ENCODE measurements at regions not wholly inside any gene's neighbourhood (a gene's known extent, or its start where the extent isn't known, plus 50 kb on each side); places are given as distances from the start of the nearest gene placed in this dataset.

GRCh38 chr2:150569761-150570160, 82.3 kb upstream of the RND3 start:
- H3K27ac ChIP-seq (replicated peaks) = no peak overlapping the region
- H3K4me3 ChIP-seq (replicated peaks; ENCODE audit: insufficient read depth, low read length) = no peak overlapping the region
- TF ChIP-seq POLR2AphosphoS5 (IDR thresholded peaks at IDR 0.05; ENCODE audit: low read depth) (no peak), CTCF (IDR thresholded peaks at IDR 0.05; ENCODE audit: insufficient read depth, low read length) (no peak), GABPA (IDR thresholded peaks at IDR 0.05; ENCODE audit: low read depth) (no peak), SPI1 (IDR thresholded peaks at IDR 0.05; ENCODE audit: borderline replicate concordance, low read depth) (no peak)
- TF ChIP-seq, protein P1, sequence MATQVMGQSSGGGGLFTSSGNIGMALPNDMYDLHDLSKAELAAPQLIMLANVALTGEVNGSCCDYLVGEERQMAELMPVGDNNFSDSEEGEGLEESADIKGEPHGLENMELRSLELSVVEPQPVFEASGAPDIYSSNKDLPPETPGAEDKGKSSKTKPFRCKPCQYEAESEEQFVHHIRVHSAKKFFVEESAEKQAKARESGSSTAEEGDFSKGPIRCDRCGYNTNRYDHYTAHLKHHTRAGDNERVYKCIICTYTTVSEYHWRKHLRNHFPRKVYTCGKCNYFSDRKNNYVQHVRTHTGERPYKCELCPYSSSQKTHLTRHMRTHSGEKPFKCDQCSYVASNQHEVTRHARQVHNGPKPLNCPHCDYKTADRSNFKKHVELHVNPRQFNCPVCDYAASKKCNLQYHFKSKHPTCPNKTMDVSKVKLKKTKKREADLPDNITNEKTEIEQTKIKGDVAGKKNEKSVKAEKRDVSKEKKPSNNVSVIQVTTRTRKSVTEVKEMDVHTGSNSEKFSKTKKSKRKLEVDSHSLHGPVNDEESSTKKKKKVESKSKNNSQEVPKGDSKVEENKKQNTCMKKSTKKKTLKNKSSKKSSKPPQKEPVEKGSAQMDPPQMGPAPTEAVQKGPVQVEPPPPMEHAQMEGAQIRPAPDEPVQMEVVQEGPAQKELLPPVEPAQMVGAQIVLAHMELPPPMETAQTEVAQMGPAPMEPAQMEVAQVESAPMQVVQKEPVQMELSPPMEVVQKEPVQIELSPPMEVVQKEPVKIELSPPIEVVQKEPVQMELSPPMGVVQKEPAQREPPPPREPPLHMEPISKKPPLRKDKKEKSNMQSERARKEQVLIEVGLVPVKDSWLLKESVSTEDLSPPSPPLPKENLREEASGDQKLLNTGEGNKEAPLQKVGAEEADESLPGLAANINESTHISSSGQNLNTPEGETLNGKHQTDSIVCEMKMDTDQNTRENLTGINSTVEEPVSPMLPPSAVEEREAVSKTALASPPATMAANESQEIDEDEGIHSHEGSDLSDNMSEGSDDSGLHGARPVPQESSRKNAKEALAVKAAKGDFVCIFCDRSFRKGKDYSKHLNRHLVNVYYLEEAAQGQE (IDR thresholded peaks at IDR 0.05; ENCODE audit: insufficient replicate concordance, low read depth) = no peak
- DNase-seq (ENCODE audit: low read depth in 1 of 2, low spot score in 1 of 2) = no peak
- H3K27me3 ChIP-seq (ENCODE audit: insufficient read depth, poor library complexity, severe bottlenecking) = no peaks in the 10 kb centered on the region

DNA sequence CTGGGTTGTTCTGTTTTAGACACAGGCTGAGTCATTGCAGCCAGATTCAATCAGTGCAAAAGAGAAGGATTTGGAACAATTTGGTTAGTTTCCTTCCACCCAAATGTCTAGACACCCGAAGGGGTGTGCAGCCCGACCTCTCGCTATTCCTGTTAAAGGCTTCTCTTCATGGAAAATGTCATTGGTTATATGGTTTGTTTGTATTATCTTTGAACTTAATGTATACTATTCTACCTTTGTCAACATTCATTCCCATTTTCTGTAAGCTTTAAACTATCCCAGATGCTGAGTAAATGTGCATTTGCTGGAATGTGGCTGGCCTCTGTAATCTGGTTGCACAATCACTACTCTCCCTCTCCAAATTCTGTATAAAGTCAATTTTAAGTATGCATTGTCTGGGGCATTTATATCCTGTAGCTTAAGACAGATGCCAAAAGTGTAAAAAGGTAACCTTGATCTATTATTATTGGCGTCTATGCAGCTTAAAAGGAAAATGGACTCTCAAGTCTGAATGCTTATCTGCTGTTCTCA, 80.4 kb upstream of the RND3 start:
- TF ChIP-seq CTCF (IDR thresholded peaks at IDR 0.05; ENCODE audit: insufficient read depth, low read length) (no peak), POLR2AphosphoS5 (IDR thresholded peaks at IDR 0.05; ENCODE audit: low read depth) (no peak), SPI1 (IDR thresholded peaks at IDR 0.05; ENCODE audit: borderline replicate concordance, low read depth) (no peak), GABPA (IDR thresholded peaks at IDR 0.05; ENCODE audit: low read depth) (no peak)
- TF ChIP-seq, protein P1 (IDR thresholded peaks at IDR 0.05; ENCODE audit: insufficient replicate concordance, low read depth) = no peak
- DNase-seq (ENCODE audit: low read depth in 1 of 2, low spot score in 1 of 2) = no peak
- Histone ChIP-seq H3K4me3 (replicated peaks; ENCODE audit: insufficient read depth, low read length) (no peak overlapping the region), H3K27ac (replicated peaks) (no peak overlapping the region), H3K27me3 (ENCODE audit: insufficient read depth, poor library complexity, severe bottlenecking) (no peaks in the 10 kb centered on the region)

- Histone ChIP-seq H3K27ac (replicated peaks) (no peak overlapping the region), H3K27me3 (ENCODE audit: insufficient read depth, poor library complexity, severe bottlenecking) (no peaks in the 10 kb centered on the region), H3K4me3 (replicated peaks; ENCODE audit: insufficient read depth, low read length) (no peak overlapping the region)
- no peak for DNase-seq (ENCODE audit: low read depth in 1 of 2, low spot score in 1 of 2)
- TF ChIP-seq POLR2AphosphoS5 (IDR thresholded peaks at IDR 0.05; ENCODE audit: low read depth) (no peak), GABPA (IDR thresholded peaks at IDR 0.05; ENCODE audit: low read depth) (no peak), SPI1 (IDR thresholded peaks at IDR 0.05; ENCODE audit: borderline replicate concordance, low read depth) (no peak), CTCF (IDR thresholded peaks at IDR 0.05; ENCODE audit: insufficient read depth, low read length) (no peak)
- TF ChIP-seq, protein P1 (IDR thresholded peaks at IDR 0.05; ENCODE audit: insufficient replicate concordance, low read depth) = no peak
These were observed 78.8 kb upstream of the RND3 start for GRCh38 chr2:150566289-150566688.
